SKM-1 (cell line): ENCODE measurements at regions not wholly inside any gene's neighbourhood (a gene's known extent, or its start where the extent isn't known, plus 50 kb on each side); places are given as distances from the start of the nearest gene placed in this dataset.
"Not testable (repeated sequence)": the region's sequence is repeated elsewhere in the genome, so short reads cannot be mapped to it uniquely, and the experiment has no call there.

Source experiments
- DNase-seq: peaks from one replicate; lab custom pipeline; 2025; ENCODE audit not compliant: unreplicated experiment; lab: John Stamatoyannopoulos, UW

DNA sequence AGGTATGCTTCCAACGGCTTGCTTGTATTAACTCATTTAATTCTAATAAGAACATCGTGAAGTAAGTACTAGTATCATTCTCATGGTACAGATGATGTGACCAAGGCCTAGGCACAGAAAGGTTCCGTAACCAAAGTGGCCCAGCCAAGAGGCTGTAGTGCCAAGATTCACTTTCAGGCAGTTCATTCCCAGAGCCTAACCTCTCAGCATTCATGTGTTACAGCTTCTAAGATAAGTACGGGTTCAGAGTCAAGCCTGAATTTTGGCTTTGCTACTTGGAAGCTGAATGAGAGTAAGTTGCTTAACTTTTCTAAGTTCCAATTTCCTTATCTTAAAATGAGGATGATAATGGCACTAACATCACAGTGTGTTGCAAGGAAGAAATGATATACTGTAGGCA, 379.9 kb downstream of the AEBP2 start:
- no peak for DNase-seq

DNA sequence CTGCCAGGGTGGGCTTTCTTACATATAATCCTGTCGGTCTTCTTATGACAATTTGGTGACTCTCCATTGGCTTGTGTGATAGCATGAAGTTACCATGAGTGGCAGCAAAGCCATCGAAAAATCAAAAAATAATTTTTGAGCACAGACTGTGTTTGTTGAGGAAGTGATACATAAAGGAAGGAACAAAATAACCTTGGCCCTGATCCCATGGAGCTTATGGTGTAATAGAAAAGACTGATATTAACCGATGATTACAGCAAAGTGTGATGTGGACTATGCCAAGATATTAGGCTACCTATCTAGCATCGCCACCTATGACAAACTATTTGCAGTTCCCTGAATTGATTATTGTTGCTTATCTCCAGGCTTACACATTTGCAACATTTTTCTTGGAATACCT, 383.2 kb downstream of the AEBP2 start:
- no peak for DNase-seq

DNA sequence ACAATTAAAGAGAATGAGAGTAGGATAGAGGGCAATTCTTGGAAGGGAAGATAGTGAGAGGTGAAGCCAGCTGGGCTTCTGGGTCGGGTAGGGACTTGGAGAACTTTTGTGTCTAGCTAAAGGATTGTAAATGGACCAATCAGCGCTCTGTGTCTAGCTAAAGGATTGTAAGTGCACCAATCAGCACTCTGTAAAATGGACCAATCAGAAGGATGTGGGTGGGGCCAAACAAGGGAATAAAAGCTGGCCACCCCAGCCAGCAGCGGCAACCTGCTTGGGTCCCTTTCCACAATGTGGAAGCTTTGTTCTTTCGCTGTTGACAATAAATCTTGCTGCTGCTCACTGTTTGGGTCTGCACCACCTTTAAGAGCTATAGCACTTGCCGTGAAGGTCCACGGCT, 384.0 kb downstream of the AEBP2 start:
- not testable (repeated sequence) for DNase-seq

DNA sequence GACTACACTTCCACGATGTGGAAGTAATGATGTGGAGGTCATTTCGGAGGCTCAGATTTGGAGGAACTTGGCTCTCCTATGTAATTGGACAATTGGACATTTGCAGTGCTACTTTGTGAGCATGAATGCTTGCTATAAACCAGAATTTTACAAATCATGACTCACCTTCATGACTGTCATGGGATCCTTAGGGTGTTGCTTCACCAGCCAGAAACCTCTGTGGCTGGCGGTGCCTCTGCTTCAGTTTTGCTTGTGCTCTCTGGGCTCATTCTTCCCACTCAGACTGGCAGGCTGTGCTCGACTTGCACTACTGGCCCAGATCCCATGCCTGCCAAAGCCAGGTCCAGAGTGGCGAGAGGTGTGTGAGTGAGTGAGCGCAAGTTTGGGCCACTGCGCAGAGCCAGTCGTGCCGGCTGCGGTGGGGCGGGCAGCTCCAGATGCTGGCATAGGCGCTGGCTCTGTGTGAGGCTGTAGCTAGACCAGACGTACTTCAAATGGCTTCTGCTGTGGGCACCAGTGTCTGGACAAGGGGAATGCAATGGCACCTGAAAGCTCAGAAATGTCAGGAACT, 387.8 kb downstream of the AEBP2 start:
- DNase-seq = no peak

DNA sequence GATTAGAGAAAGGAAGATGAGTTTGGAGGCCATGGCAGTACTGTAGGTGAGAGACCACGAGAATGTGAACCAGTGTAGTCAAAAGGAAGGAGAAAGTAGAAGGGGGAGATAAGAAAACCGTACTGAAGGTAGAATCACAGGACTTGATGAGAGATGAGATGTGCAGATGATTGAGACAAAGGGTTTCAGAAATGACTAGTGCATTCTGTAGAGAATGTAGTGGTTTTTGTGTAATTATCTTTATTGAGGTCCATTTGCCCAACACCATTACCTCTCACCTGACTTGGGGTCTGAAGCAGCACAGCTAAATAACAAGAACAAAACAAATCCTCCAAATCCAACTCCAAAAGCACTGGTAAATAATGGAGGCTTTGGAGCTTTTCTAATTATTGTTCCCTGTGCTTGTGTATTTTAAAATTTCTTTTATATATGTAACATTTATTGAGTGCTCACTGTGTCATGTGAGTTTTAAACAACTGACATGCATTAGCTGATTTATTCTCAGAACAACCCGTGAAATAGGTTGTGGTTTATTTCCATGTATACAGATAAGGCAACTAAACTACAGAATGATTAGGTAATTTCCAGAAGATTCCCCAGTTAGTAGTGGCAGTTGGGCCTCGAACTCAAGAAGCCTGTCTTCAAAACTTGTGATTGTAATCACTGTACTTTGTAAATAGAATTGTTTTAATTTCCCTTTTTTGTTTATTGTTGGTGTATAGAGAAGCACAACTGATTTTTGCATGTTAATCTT, 390.0 kb downstream of the AEBP2 start:
- DNase-seq = no peak

DNA sequence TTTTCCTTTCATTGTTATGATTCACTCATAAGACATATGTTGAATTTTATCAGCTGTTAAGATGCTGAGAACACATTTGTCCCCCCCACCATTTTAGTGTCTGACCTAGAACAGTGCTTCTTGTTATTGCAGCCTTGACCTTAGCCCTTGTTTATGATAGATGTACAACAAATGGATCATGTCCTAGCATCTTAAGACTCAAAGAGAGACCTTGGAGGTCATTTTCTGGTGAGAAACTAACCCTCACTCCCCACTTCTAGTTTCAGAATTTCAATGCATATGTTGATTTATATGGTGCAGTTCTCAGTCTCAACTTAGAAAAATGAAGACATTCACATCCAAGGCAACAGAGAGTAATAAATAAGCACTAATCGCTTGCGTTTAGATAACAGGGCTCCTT, 391.2 kb downstream of the AEBP2 start:
- no peak for DNase-seq

DNA sequence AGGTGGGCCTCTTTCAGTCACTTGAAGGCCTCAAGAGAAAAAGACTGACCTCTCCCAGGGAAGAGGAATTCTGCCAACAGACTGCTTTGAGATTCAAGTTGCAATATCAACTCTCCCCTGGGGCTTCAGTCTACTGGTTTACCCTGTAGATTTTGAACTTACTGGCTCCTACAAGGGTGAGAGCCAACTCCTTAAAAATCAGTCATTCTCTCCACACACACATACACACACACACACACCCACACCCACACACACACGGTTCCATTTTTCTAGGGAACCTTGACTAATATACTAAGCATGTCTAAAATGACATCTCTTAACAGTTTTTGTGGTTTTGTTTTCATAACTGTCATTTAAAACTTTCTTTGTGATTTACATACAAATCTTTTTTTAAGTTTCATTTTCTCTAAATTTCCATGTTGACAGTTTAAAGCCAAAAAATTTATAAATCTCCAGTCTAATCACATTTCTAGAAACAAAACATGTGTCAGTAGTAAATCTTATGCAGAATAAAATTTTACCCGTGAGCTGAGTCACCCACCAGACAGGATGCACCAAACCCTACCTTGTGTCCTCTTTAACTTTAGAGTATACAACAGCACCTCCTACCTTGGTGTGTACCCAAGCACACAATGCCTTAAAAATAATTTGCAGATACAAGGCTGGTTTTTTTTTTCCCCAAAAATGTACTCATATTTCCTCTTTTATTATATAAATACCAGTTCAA, 394.6 kb downstream of the AEBP2 start:
- DNase-seq = no peak

DNA sequence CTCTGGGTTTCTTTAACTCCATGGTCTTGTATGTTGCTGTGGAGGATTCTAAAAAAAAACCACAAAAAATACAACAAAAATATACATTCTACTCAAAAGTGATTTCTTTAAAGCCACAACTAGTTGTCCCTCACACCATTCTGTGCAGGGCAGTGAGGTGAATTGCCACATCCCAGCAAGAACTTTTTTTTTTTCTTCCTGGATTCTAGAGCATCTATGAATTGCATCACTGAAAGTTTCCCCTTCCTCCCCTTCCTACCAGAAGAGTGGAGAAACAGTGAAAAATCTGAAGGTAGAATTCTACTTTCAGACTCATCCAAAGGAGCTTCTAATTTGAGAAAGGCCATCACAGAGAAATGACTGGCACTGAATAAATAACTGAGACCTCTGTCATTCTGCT, 395.3 kb downstream of the AEBP2 start:
- DNase-seq = no peak

DNA sequence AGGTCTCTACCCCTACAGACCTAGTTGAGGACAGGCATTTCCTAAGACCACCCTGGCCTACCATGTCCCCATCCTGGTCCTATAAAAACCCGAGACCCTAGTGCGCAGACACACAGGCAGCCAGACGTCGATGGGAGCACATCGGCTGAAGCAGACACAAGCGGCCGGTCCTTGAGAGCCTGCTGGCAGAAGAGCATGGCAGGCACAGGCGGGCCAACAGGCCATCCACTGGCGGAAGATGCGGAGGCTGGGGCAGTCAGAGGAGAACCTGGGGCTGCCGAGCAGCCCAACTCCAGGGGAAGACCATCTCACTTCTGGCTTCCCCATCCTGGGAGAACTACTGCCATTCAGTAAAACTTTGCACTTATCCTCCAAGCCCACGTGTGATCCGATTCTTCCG, 396.8 kb downstream of the AEBP2 start:
- no peak for DNase-seq

DNA sequence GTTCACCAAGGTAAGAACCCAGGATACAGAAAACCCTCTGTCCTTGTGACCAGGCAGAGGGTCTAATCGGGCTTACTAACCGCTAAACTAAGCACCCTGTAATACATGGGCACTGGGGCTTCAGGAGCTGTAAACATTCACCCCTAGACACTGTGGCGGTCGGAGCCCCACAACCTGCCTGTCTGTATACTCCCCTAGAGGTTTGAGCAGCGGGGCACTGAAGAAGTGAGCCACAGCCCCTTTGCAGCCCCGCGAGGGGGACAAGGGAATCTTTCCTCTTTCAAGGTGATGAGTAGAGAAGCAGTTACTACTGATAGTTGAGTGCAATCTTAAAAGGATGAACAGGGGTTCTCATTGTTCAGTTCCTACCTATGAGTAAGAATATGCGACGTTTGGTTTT, 397.2 kb downstream of the AEBP2 start:
- no peak for DNase-seq

DNA sequence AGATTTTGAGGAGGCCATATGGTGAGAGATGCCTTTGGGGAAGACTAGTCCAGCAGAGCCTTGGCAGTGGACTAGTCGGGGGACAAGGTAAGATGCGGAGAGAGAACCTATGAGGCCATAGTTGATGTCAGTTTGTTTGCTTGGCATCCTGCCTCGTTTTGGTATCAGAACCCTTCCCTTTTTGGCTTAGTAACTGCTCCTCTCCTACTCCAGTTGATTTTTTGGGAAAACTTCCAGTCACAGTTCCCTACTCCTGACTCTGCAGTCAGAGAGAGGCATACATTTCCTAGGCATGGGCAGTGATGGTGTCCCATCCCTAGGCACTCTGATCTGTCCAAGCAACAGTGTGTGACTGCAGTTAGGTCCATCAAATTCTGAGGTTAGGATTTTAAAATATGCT, 398.3 kb downstream of the AEBP2 start:
- no peak for DNase-seq

DNA sequence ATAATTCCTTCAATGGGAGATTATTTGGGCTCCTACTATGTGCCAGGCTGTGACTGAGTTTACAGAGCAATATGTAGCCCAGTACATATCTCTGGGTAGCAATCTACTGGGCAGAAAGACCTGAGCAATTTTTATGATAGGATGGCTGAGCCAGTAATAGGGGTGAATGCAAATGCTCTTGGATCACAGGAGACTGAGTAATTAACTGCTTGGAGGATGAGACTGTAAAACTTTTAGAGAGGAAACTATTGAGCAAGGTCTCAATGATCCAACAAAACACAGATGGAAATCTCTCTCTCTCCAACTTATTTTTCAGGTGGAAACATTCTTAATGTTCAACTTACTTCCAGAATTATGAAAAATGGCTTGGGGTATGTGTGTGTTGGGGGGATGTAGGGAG, 402.2 kb downstream of the AEBP2 start:
- DNase-seq = no peak

DNA sequence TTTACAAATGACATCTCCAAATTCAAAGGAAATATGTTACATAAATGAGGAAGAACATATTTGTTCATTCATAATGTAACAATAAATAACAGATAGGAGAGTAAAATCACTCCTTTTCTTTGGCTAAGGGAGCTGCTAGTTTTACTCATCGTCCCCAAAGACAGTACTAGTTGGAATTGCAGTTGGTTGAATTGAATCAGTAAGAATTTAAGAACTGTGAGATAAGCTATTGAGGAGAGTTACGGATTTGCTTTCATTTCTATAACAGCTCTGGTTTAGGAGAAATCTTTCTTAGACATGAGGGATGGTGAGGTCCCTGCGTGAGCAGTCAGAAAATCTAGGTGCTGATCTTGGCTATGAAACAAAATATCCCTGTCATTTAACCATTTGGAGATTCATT, 402.8 kb downstream of the AEBP2 start:
- no peak for DNase-seq

DNA sequence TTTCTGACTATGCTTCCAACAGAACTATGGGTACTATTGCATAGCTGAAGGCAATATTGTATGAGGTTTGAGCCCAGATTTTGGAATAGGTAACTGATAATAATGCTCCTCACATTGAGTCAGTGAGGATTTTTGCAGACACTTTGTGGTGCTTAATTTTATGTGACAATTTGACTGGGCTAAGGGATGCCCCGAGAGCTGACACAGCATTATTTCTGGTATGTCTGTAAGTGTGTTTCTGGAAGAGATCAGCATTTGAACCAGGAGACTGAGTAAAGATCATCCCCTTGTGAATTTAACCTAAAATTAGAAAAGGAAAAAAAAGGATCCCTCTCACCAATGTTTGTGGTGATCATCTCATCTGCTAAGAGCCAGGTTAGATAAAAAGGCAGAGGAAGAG, 404.9 kb downstream of the AEBP2 start:
- no peak for DNase-seq

DNA sequence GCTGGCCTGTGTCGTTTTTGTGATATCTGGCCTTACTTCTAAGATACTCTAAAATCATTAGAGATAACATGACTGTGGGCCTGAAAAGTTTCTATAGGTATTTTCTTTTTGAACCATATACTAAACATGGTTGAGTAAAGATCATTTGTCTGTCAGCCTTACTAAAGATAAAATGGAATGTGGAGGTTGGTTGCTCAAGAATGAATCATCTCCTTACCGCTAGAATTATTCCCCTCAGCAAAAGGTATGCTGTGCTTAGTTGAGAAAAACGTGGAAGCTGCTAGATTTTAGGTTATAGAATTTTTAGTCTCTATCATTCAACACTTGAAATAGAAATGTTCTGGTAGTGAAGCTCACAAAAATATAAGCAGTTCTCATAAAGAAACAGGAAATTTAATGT, 407.3 kb downstream of the AEBP2 start:
- DNase-seq = no peak

DNA sequence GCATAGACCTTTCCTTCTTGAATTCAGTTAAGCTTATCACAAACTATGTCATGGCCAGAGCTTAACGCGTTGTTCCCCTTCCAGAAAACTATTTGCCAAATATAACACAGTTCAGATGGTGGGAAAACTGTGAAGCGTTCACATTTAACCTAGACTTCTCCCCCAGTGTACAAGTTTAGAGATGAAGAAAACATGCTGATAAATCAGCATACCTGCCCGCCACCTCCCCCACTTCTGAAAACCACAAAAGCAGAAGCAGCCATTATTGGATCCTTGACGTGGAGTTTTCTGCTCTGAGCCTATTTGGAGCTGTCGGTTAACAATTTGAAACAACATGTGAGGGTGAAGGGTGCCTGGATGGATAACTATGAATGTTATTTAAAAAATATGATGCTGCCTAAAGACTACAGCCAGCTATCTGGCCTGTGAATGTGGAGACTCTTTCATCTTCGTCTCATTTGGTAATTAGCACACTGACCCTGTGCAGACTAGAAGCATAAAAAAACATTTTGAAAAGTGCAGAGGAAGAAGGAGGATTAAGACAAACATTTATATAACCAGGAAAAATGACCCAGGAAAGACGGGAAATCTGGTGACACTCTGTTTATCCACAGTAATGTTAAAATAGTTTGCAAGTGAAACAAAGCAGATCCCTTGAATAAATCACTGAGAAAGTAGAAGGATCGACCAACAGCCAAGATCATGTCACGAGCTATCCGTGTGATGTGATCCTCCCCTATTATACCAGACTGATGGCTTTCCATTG, 408.2 kb downstream of the AEBP2 start:
- DNase-seq = no peak

DNA sequence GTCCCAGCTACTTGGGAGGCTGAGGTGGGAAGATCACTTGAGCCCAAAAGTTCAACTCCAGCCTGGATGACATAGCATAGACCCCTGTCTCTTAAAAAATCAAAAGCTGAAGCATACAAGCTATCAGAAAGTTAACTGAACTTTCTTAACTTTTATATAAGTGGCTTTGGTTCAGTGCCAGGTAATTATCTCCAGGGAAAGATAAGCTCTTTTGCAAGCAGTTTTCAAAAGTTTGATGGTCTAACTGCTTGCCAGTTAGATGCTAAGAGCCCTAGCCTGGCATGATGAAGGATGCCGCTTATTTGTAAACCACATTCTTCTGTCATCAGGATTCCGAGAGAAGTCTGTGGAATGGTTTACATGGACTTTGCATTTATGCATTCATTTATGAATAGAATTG, 409.1 kb downstream of the AEBP2 start:
- DNase-seq = no peak

DNA sequence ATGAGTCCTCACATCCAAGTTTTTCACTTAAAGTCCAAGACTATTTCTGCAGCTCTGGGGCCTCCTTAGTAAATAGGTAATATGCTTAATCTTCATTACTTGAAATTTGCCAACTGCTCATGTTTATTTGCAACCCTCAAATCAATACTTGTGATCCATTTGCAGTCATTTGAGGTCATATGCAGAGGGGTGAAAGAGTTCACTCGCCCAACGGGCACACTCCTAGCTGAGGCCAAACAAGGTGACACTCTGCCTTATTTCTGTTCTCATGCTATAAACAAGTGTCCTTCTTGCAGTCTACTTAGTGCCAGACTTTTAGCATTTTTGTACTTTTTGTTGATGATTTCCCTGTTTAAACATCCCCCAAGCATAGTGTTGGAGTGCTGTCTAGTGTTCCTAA, 409.9 kb downstream of the AEBP2 start:
- DNase-seq = no peak

DNA sequence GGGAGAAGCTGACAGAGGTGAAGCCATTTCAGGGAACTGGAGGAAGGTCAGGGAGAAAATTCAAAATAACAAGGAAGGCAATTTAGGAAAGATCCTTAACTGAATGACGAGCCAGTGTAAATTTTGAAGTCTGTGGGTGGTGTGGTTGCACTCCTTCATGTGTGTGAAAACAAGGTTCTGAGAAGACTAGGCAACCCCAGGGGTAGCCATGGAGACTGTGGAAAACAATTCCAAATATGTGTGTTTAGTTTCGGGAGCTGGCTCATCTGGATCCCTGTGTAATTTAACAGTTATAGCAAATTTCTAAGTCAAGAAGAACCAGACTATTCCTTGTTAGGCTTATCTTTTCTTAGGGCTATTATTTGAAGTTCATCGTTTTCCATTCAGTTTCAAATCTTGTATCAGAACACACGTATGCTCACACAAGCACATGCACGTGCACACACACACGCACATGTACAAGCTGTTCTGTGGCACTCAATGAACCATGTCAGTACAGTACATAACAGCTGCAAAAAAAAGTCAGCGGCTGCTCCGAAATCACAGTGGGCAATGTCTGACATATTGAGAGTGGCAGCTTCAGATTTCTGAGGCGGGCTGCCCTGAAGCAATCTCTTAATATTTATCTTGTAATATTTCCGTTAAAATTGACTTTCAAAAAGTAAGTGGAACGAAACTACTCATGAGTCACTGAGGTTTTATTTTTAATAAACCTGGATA, 411.2 kb downstream of the AEBP2 start:
- no peak for DNase-seq

DNA sequence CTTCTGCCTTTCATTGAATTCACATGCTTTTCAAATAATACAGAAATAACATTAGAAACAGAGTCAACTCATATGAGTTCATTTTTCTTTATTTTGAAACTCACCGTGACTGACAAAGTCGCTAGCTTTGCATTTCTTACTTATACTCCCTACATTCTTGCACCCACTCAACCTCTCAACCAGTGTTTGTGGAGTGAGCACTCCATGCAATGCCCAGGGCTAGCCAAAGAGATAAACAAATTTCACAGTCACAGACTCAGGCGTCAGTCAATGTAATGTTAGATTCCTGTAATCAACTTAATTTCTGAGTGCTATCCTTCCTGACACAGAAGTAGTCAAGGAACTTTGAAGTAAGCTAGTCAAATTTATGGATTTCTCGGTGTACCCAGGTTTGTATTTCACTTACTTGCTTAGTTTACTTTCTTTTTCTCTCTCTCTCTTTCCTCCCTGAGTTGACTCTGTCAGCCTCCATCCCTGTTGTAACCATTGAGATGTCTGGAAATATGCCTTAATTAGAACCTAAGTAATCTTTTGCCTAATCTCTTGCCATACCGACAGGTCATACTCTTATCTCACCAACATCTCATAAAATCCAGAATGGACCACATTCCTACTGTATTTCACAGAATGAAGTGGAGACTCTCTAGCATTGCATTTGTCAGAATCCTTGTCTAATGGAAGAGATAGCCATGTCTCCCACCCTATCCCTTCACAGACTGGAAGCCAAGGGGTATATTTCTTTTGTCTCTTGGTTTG, 413.0 kb downstream of the AEBP2 start:
- no peak for DNase-seq
